GM12864 (cell line): ENCODE measurements at regions not wholly inside any gene's neighbourhood (a gene's known extent, or its start where the extent isn't known, plus 50 kb on each side); places are given as distances from the start of the nearest gene placed in this dataset.

Experiments used
- DNase-seq: peaks from one replicate; pipeline ENCODE4 v3.0.0-alpha.2; 2011; ENCODE audit warnings: low read depth
- H3K4me3 ChIP-seq: 2 replicates; pipeline ENCODE4 v1.5.1; 2011; ENCODE audit warnings: mild to moderate bottlenecking, low read depth, low read length, control low read depth
- TF ChIP-seq, protein P1 (sequence below): IDR thresholded peaks from 2 replicates; pipeline ENCODE4 v1.5.1; 2011; ENCODE audit warnings: low read depth, mild to moderate bottlenecking, moderate library complexity, low read length, control low read depth, inconsistent platforms; ENCODE audit errors: missing control alignments

DNA sequence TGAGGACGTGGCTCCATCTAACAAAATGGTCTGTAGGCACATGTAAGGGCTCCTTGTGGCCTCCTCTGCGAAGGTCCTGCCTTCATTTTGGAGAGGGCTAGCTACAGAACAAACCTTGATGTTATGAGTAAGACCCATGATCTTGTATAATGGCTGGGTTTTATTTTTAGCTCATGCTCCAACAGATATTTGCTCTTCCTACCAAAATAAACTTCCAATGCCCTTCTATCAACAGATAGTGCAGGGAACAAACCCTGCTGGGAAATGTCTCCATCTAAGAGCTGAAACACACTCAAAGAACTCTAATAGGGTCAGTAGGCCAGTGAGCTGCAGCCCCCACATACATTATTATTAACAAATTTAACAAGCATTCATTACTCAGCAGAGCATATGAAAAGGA is 189.5 kb downstream of the LURAP1L start:
- H3K4me3 ChIP-seq = no peak overlapping the region
- TF ChIP-seq, protein P1, sequence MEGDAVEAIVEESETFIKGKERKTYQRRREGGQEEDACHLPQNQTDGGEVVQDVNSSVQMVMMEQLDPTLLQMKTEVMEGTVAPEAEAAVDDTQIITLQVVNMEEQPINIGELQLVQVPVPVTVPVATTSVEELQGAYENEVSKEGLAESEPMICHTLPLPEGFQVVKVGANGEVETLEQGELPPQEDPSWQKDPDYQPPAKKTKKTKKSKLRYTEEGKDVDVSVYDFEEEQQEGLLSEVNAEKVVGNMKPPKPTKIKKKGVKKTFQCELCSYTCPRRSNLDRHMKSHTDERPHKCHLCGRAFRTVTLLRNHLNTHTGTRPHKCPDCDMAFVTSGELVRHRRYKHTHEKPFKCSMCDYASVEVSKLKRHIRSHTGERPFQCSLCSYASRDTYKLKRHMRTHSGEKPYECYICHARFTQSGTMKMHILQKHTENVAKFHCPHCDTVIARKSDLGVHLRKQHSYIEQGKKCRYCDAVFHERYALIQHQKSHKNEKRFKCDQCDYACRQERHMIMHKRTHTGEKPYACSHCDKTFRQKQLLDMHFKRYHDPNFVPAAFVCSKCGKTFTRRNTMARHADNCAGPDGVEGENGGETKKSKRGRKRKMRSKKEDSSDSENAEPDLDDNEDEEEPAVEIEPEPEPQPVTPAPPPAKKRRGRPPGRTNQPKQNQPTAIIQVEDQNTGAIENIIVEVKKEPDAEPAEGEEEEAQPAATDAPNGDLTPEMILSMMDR = no peak

DNA sequence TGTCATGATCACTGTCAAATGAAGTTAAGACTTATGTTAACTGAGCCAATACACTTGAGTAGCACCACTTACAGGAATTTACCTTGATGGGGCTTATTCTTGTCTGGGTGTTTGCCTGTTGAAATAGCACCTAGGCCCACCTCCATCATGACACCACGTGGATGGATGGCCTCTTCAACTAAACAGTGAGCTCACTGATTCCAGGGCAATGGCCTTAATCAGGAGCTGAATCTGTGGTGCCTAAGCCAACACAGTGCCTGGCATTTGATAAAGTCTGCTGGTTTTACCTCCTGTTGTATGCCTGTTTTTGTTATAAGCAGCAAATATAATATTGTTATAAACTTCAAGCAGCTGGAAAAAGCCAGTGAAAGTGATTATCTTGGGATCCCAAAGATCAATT is 190.5 kb downstream of the LURAP1L start:
- H3K4me3 ChIP-seq = no peak overlapping the region
- TF ChIP-seq, protein P1 = no peak
- DNase-seq = no peak

More for the DNA sequence above, 189.5 kb downstream of the LURAP1L start:
- no peak for DNase-seq

DNA sequence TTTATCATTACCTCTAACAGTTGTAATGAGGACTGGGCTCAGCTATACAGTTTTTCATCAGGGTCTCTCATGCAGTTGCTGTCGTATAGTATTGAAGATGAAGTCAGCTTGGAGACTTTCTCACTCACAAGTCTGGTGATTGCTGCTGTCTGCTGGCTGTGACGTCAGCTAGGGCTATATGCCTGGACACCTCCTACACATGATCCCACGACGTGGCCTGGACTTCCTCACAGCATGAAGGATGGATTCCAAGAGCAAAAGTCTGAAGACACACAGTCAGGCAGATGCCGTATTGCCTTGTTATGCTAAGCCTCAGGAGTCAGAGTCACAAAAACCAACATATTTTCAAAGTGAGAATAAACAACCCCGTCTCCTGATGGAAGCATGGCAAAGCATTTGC is 193.3 kb downstream of the LURAP1L start:
- DNase-seq = no peak
- TF ChIP-seq, protein P1 = no peak
- no peak overlapping the region for H3K4me3 ChIP-seq

DNA sequence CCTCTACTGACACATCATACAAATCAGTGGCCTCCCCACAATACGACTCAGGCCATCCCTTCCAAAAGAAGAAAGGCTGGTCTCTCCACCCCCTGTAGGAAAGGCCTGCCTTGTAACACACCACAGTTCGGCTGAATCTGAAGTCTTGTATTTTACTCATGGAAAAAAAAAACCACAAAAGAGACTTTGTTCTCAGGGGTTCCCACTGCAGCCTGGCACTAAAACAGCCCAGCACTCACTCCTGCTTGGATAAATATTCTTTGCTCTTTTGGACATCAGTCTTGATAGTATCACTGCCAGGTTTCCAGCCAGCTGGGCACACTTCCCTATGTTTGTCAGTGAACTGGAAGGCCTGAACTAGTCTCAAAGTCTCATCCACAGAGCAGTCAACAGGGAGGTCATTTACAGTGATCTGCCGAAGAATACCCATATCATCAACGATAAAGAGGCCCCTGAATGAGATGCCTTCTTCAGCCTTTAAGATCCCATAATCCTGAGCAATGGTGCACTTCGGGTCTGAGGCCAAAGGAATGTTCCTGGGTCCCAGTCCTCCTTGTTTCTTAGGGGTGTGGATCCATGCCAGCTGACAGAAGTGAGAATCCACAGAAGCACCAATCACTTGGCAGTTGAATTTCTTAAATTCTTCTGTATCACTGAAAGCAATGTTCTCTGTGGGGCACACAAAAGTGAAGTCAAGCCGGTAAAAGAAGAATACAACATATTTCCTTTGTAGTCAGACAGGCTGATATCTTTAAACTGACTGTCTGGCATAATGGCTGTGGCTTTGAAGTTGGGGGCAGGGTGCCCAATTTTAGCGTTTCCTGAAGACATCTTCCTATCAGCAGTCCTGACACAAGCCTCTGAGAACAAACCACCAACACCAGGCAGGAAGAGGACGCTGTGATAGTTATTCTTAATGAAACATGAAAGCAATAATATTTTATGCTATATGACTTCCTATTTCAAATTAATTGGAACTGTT is 198.1 kb downstream of the LURAP1L start:
- no peak overlapping the region for H3K4me3 ChIP-seq
- TF ChIP-seq, protein P1 = no peak
- DNase-seq = no peak

DNA sequence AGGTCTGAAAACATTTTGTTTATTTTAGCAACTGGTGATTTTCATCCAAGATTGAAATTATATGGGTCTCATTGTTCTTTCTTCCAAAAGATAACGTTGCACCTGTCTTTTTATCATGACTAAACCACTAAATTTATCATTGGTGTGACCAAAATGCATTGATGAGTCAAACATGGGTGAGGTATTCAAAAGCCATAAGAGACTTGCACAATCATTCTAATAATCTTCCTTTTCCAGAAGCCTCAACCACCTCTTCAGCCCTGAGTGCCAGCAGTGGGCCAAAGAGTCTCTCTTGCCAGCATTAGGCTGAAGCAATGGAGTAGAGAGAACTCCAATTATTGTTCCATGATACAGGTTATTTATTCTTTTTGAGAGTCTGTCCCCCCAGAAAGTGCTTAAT is 198.9 kb downstream of the LURAP1L start:
- DNase-seq = no peak
- no peak overlapping the region for H3K4me3 ChIP-seq
- TF ChIP-seq, protein P1 = no peak

DNA sequence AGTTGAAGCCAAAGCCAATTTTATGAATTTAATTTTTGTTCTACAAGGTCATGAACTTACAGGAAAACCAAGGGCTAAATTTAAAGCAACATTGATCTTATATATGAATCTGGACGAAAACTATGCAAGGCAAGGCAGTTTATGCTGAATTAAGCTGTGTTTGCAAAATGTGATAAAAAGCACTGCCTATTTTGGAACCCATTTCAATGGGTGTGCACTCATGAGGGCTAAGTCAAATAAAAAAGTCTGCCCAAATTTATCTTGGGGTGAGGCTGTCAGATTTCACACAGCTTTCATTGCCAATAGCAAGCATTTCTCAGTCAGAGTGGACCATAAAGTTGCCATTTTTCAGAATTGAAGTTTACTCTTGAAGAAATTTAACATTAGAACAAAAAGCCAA is 199.9 kb downstream of the LURAP1L start:
- no peak for DNase-seq
- TF ChIP-seq, protein P1 = no peak
- H3K4me3 ChIP-seq = no peak overlapping the region

DNA sequence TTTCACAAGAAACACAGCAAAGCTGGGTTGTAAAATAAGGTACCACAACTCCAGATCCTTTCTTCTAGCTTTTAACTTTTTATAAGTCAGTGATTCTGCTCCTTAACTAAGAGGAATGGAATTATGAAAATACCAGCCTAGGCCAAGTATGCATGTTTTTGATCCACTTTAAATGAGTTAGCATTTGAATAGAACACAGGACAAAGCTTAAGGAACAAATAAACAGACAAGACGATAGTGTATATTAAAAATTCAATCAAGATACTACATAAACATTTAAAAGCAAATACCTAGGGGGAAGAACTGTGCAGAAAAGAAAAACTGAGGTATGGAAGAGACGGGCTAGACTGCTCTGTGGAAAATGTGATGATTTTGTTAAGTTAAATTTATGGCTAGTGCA is 200.7 kb downstream of the LURAP1L start:
- TF ChIP-seq, protein P1 = no peak
- no peak overlapping the region for H3K4me3 ChIP-seq
- no peak for DNase-seq
